PC-9 (cell line): ENCODE measurements at regions not wholly inside any gene's neighbourhood (a gene's known extent, or its start where the extent isn't known, plus 50 kb on each side); places are given as distances from the start of the nearest gene placed in this dataset.

Experiments
- EZH2 ChIP-seq: fragments of 200-600 bp; sonication (generic); IDR thresholded peaks from 2 replicates; pipeline ENCODE4 v1.8.0; 2017; ENCODE audit warnings: antibody characterized with exemption, low read depth
- TF ChIP-seq, protein P1 (sequence below): fragments of 200-600 bp; sonication (generic); conservative IDR thresholded peaks from 2 replicates; pipeline ENCODE4 v1.6.1; 2017; ENCODE audit warnings: mixed run types, antibody characterized with exemption, mild to moderate bottlenecking, moderate library complexity

DNA sequence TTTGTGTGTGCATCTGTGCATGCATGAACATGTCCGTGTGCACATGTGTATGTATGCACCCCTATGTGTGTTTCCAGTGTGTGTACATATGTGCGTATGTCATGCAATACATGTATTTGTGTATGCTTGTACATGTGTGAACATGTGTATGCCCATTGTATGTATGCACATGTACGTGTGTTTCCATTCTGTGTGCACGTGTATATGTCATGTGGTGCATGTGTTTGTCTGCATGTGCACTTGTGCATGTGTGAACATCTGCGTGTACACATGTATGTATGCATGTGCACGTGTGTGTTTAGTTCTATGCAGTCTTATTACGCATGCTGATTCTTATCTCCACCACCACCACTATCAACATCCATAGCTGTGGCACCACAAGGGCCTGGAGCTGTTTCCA is 403.5 kb upstream of the IRX4 start:
- TF ChIP-seq, protein P1, sequence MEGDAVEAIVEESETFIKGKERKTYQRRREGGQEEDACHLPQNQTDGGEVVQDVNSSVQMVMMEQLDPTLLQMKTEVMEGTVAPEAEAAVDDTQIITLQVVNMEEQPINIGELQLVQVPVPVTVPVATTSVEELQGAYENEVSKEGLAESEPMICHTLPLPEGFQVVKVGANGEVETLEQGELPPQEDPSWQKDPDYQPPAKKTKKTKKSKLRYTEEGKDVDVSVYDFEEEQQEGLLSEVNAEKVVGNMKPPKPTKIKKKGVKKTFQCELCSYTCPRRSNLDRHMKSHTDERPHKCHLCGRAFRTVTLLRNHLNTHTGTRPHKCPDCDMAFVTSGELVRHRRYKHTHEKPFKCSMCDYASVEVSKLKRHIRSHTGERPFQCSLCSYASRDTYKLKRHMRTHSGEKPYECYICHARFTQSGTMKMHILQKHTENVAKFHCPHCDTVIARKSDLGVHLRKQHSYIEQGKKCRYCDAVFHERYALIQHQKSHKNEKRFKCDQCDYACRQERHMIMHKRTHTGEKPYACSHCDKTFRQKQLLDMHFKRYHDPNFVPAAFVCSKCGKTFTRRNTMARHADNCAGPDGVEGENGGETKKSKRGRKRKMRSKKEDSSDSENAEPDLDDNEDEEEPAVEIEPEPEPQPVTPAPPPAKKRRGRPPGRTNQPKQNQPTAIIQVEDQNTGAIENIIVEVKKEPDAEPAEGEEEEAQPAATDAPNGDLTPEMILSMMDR = no peak
- no peak for TF ChIP-seq EZH2
